ENCODE measurements at regions not wholly inside any gene's neighbourhood (a gene's known extent, or its start where the extent isn't known, plus 50 kb on each side); places are given as distances from the start of the nearest gene placed in this dataset.

DNA sequence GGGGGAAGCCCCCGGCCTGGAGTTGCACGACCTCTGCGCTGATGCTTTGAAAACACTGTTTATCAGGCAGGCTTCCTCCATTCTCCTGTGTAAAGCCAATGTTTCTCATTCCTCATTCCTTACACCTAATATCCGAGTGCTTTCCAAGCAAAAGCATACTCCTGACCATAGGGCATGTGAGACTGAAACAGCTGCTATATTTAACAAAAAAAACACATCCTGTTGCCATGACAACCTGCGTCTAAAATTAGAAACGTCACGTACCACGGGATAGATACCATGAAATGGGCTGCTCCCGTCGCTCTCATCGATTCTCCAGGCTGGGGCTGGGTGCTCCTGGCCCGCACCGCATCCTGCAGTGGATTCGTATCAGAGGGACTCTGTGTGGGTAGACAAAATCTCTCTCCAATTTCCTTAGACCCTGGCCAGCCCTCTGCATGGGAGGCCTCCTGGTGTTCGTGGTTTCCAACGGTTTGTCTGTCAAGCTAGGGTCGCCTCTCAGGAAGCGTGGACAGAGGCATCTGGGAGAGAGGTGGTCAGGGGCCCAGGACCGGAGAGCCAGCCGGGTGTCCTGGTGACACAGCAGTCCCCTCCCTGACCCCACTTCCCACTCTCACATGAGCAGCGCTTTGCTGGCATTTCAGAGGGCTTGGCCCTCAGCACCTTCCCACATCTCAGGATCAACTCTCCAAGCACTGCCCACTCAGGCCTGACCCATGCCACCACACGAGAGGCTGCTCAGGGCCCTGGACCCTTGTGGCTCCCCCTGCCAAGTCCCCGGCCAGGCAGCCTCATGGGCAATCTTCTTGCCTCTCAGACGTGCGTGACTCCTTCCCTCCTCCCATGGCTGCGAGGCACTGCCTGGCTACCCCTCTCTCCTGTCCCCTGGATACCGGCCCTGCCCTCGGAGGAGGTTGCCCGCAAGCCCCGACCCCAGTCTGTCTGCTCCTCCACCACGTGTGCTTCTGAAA lies 268.1 kb downstream of the NDUFA10 start:
- Histone ChIP-seq H3K36me3 (ENCODE audit: control insufficient read depth in 2 of 2, insufficient read depth in 1 of 2, low read length in 2 of 2) (no peaks in the 10 kb centered on the region), H3K4me1 (ENCODE audit: control insufficient read depth, insufficient read depth, low read length) (no peaks in the 10 kb centered on the region), H3K4me3 (ENCODE audit: low read depth, low read length) (no peak overlapping the region), H3K9me3 (ENCODE audit: control insufficient read depth, insufficient read depth, low read depth, low read length) (no peaks in the 10 kb centered on the region), H3K27ac (ENCODE audit: extremely low read depth, low read depth, low read length) (no peak overlapping the region)
- TF ChIP-seq ZNF544 (tag by site-specific recombination; IDR thresholded peaks at IDR 0.05) (no peak), ZNF274 (IDR thresholded peaks at IDR 0.05; ENCODE audit: low read length) (no peak), ZNF274 (tag by site-specific recombination; IDR thresholded peaks at IDR 0.05; ENCODE audit: borderline replicate concordance) (no peak), GLIS1 (tag by site-specific recombination; IDR thresholded peaks at IDR 0.05) (no peak), ZNF23 (tag by site-specific recombination; IDR thresholded peaks at IDR 0.05; ENCODE audit: borderline replicate concordance) (no peak)
- TF ChIP-seq, protein P1, sequence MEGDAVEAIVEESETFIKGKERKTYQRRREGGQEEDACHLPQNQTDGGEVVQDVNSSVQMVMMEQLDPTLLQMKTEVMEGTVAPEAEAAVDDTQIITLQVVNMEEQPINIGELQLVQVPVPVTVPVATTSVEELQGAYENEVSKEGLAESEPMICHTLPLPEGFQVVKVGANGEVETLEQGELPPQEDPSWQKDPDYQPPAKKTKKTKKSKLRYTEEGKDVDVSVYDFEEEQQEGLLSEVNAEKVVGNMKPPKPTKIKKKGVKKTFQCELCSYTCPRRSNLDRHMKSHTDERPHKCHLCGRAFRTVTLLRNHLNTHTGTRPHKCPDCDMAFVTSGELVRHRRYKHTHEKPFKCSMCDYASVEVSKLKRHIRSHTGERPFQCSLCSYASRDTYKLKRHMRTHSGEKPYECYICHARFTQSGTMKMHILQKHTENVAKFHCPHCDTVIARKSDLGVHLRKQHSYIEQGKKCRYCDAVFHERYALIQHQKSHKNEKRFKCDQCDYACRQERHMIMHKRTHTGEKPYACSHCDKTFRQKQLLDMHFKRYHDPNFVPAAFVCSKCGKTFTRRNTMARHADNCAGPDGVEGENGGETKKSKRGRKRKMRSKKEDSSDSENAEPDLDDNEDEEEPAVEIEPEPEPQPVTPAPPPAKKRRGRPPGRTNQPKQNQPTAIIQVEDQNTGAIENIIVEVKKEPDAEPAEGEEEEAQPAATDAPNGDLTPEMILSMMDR (tag by site-specific recombination; IDR thresholded peaks at IDR 0.05): no peak
- POLR2A ChIA-PET: no interaction called here
- CTCF ChIA-PET: no interaction called here

DNA sequence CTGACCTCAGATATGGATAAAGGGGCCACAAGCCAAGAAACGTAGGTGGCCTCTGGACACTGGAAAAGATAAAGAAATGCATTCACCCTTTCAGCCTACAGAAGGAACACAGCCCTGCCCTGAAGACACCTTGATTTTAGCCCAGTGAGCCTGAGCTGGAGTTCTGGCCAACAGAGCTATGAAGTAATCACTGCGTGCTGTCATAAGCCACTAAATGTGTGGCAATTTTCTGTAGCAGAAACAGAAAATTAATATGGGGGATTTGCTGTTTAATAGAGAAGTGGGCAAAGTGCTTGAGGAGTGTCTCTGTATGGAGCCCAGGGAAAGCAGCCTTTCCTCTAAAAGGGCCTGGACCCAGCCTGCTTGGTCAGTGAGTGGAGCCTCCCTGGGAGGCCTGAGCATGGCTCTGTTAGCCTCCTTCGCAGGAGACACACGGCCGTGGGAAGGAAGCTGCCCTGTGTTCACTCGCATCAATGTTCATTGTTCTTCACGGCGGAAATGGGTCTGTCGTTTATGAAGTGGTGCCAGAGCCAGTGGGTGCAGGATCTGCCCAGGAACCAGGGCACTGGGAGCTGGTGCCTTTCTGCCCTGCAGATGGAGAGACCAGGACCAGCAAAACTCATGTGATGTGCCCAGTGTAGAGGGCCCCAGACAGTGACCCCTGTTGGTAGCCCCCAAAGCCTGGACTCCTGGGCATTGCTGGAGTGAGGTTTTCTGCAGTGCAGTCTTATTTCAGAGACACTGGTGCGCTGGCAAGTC lies 268.9 kb downstream of the NDUFA10 start:
- H3K36me3 ChIP-seq (ENCODE audit: control insufficient read depth in 2 of 2, insufficient read depth in 1 of 2, low read length in 2 of 2): no peaks in the 10 kb centered on the region
- no peak overlapping the region for H3K27ac ChIP-seq (ENCODE audit: extremely low read depth, low read depth, low read length)
- no peak overlapping the region for H3K4me3 ChIP-seq (ENCODE audit: low read depth, low read length)
- no peaks in the 10 kb centered on the region for H3K9me3 ChIP-seq (ENCODE audit: control insufficient read depth, insufficient read depth, low read depth, low read length)
- TF ChIP-seq ZNF558 (tag by site-specific recombination; IDR thresholded peaks at IDR 0.05): no peak
- no peak for TF ChIP-seq ZNF114 (tag by site-specific recombination; IDR thresholded peaks at IDR 0.05)
- no peak for TF ChIP-seq HOXD13 (CRISPR knock-in tag; IDR thresholded peaks at IDR 0.05; ENCODE audit: borderline replicate concordance)
- no peak for TF ChIP-seq ZNF416 (tag by site-specific recombination; IDR thresholded peaks at IDR 0.05)
- TF ChIP-seq EGR2 (tag by site-specific recombination; IDR thresholded peaks at IDR 0.05; ENCODE audit: low read depth): no peak
- no peak for TF ChIP-seq ZNF404 (tag by site-specific recombination; IDR thresholded peaks at IDR 0.05)
- TF ChIP-seq GLIS1 (tag by site-specific recombination; IDR thresholded peaks at IDR 0.05): no peak
- TF ChIP-seq ZNF391 (tag by site-specific recombination; IDR thresholded peaks at IDR 0.05; ENCODE audit: borderline replicate concordance, low read depth): no peak
- TF ChIP-seq, protein P2, sequence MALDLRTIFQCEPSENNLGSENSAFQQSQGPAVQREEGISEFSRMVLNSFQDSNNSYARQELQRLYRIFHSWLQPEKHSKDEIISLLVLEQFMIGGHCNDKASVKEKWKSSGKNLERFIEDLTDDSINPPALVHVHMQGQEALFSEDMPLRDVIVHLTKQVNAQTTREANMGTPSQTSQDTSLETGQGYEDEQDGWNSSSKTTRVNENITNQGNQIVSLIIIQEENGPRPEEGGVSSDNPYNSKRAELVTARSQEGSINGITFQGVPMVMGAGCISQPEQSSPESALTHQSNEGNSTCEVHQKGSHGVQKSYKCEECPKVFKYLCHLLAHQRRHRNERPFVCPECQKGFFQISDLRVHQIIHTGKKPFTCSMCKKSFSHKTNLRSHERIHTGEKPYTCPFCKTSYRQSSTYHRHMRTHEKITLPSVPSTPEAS (tag by site-specific recombination; IDR thresholded peaks at IDR 0.05): no peak
- POLR2A ChIA-PET: no interaction called here
- CTCF ChIA-PET: interaction anchor here (0.5 to 1.1 kb wide), 2 partner anchors 84 to 1450 kb away, joined by 3 to 5 read pairs; no protein-coding TSS in a partner anchor
- H3K4me1 ChIP-seq (ENCODE audit: control insufficient read depth, insufficient read depth, low read length): no peaks in the 10 kb centered on the region

DNA sequence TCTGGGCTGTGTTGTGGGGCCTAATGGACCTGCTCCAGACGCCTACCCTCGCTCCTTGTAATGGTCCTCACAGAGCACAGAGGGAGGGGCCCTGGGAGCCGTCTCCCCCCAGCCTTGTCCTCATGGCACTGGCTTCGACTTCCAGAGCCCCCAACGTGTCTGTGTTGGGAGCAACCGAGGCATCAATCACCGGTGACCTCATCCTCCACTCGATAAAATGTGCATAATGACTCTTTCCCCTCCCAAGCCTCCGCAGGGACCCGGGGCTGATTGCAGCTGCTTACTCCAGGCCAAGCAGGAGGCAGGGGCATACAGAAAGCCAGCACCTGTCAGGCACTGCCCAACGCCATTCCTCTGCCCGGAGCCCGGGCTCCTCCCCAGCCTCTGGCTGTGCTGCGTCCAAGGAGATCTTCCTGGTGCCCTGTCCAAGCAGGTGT lies 271.7 kb downstream of the NDUFA10 start:
- no peak overlapping the region for H3K4me3 ChIP-seq (ENCODE audit: low read depth, low read length)
- ChIA-PET CTCF (interaction anchor here (1.0 kb wide), 1 partner anchor 10 kb away, joined by 4 read pairs; no protein-coding TSS in a partner anchor), POLR2A (no interaction called here)
- H3K27ac ChIP-seq (ENCODE audit: extremely low read depth, low read depth, low read length): no peak overlapping the region
- H3K4me1 ChIP-seq (ENCODE audit: control insufficient read depth, insufficient read depth, low read length): no peaks in the 10 kb centered on the region
- H3K36me3 ChIP-seq (ENCODE audit: control insufficient read depth in 2 of 2, insufficient read depth in 1 of 2, low read length in 2 of 2): no peaks in the 10 kb centered on the region
- no peaks in the 10 kb centered on the region for H3K9me3 ChIP-seq (ENCODE audit: control insufficient read depth, insufficient read depth, low read depth, low read length)
- no peak for TF ChIP-seq ZFP3 (tag by site-specific recombination; IDR thresholded peaks at IDR 0.05; ENCODE audit: low read depth)
- TF ChIP-seq, protein P3, sequence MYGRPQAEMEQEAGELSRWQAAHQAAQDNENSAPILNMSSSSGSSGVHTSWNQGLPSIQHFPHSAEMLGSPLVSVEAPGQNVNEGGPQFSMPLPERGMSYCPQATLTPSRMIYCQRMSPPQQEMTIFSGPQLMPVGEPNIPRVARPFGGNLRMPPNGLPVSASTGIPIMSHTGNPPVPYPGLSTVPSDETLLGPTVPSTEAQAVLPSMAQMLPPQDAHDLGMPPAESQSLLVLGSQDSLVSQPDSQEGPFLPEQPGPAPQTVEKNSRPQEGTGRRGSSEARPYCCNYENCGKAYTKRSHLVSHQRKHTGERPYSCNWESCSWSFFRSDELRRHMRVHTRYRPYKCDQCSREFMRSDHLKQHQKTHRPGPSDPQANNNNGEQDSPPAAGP (tag by site-specific recombination; IDR thresholded peaks at IDR 0.05): no peak
- no peak for TF ChIP-seq ZNF600 (tag by site-specific recombination; IDR thresholded peaks at IDR 0.05)
- TF ChIP-seq ZNF174 (tag by site-specific recombination; IDR thresholded peaks at IDR 0.05): no peak
- no peak for TF ChIP-seq ZNF571 (tag by site-specific recombination; IDR thresholded peaks at IDR 0.05)
- no peak for TF ChIP-seq ZNF350 (tag by site-specific recombination; IDR thresholded peaks at IDR 0.05)
- no peak for TF ChIP-seq TRIM28 (IDR thresholded peaks at IDR 0.05; ENCODE audit: borderline replicate concordance, low read length)
- no peak for TF ChIP-seq SP3 (tag by site-specific recombination; IDR thresholded peaks at IDR 0.05)
- no peak for TF ChIP-seq KLF10 (tag by site-specific recombination; IDR thresholded peaks at IDR 0.05)
- TF ChIP-seq HOXC10 (CRISPR knock-in tag; IDR thresholded peaks at IDR 0.05): no peak
- TF ChIP-seq ZSCAN23 (tag by site-specific recombination; IDR thresholded peaks at IDR 0.05): no peak
- no peak for TF ChIP-seq ZNF621 (tag by site-specific recombination; IDR thresholded peaks at IDR 0.05)

All from HEK293 (cell line).